NCI-H510A treated with DMSO at 0.1 percent for 48 hours (cell line): ENCODE measurements at regions not wholly inside any gene's neighbourhood (a gene's known extent, or its start where the extent isn't known, plus 50 kb on each side); places are given as distances from the start of the nearest gene placed in this dataset.

ENCODE experiments used
- DNase-seq: peaks from one replicate; lab custom pipeline; 2025; lab: John Stamatoyannopoulos, UW

DNA sequence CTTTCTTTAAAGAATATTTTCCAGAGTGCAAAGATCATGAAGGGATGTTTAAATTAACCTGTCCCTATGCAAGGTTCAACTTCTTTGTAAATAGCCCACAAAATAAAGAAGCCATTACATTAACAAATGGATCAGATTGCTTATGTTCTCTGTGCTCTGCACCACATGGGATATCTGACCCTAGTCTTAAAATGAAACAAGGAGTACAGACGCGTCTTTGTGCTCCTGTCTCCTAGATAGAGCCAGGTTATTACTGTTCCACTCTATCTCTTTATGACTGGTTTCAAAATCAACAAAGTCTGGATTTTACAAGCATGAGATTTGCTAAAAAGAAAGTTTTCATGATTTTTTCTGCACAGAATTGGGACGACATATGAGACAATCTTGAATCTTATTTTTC is 339.4 kb downstream of the KLF12 start:
- DNase-seq: no peak

DNA sequence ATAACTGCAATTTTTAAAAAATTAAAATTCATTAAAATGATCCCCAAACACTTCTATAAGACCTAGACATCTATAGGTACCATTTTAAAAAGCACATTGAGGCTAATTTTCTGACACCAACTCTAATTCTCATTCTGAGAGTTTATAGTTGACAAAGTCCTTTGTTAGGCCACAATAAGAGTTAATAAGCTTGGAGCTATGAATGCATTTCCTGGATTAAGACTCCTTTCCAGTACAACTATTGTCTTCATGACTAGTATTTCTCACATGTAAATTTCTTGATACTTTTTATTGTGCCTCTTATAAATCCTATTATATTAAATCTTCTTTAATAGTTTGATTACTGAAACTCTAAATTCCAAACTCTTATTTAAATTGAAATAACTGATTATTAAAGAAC is 340.8 kb downstream of the KLF12 start:
- DNase-seq: no peak

- no peak for DNase-seq
Observed at GRCh38 chr13:73792796-73793195, 341.4 kb downstream of the KLF12 start.

DNA sequence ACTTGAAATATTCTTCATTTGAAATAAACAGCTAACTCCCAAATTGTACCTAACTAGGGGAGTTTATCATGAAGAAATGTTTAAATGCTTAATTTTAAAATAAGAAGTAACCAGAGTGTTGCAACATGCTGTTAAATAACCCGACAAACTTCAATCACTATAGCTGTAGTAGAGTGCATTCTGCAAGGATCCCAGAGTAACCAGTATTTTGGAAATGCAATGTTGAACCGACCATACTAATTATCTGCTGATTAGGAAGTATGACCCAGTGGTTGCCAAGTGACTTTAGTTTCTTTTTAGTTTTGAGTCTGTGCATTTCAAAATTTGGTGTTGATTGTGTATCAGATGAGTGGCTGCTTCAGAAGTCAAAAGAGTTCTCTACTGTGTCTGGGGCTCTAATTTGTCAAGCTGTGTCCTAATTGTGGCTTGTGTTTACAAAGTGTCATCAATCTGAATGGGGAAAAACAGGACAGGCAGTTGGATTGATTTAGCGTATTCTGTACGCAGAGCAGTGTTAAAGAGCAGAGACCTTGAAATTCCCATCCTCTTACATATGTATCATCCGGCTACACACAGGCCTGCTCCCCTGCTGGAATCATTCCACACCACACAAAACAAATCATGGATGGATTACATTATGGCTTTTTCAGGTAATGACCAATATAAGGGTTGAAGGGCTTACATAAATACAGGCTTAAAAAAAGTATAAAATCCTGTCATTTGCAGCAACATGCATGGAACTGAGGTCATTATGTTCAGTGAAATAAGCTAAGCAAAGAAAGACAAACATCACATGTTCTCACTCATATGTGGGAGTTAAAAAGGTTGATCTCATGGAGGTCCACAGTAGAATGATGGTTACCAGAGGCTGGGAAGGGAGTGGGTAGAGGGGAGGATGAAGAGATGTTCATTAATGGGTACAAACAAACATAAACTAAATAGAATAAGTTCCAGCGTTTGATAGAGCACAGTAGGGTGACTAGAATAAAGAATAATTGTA is 351.5 kb downstream of the KLF12 start:
- DNase-seq: no peak

DNA sequence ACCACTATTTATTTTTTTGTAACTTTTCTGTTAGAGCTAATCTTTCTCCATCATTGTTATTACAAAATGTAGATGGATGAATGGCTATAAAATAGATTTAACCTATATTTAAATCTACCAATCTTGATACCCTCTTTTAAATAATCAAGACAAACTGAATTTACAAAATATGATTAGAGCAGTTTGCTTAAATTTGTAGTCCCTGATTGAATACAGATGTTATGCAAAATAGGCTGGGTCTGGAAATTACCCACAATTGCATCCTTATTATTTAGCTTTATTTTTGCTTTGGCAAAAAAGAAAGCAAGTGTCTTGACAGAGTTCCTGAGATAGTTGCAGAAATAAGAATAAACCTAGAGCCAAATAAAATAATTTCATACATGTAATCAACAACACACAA is 352.8 kb downstream of the KLF12 start:
- no peak for DNase-seq

- DNase-seq: no peak
Observed at GRCh38 chr13:73779881-73780280, 354.3 kb downstream of the KLF12 start.

- no peak for DNase-seq
Observed at GRCh38 chr13:73778242-73778864, 355.9 kb downstream of the KLF12 start.

- no peak for DNase-seq
Observed at GRCh38 chr13:73777134-73777533, 357.1 kb downstream of the KLF12 start.

- DNase-seq: no peak
Observed at GRCh38 chr13:73776151-73776785, 357.9 kb downstream of the KLF12 start.

- DNase-seq: no peak
Observed at GRCh38 chr13:73773168-73773549, 361.0 kb downstream of the KLF12 start.

GRCh38 chr13:73772449-73773167 is 361.6 kb downstream of the KLF12 start:
- DNase-seq: no peak

DNA sequence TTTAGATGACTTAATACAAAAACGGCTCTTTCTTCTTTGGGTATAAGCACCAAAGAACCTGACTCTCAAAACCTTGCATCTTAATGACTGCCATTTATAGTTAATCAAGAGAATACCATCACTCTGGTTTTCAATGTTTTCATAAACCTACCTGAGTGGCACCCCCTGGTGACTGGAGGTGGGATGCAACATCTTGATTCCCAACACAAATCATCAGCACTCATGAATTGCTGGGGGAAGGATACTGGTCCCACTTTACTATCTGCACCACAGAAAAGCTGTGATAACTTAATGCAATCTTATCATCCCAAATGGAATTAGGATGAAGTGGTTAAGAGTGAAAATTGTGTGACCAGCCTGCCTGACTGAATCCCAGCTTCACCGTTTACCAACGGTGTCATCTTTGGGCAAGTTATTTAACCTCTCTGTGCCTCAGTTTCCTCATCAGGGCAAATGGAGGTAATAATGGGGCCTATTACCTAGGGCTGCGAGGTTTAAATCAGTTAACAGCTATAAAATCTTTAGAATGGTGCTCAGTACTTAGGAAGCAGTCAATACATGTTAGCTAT is 366.4 kb downstream of the KLF12 start:
- no peak for DNase-seq

- DNase-seq: no peak
Observed at GRCh38 chr13:73767191-73767741, 366.9 kb downstream of the KLF12 start.

GRCh38 chr13:73765651-73766384 is 368.4 kb downstream of the KLF12 start:
- peak; percentile 12 for DNase-seq

DNA sequence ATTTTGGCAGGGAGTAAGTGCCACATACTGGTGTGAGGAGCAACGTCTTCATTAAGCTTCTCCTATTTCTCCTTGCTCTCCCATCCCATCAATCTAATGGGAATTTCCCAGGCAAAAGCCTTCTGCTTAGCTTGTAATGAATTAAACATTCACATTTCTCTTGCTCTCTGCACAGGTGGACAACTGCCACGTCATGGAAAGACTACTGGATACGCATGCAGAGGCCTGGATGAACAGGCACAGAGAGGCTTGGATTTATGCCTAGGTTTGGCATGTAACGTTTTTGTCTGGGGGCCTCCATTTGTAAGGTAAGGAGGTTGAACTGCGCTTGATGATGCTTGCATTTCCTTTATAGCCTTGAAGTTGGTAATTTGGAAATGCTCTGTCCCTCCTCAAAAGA is 374.8 kb downstream of the KLF12 start:
- DNase-seq: no peak

DNA sequence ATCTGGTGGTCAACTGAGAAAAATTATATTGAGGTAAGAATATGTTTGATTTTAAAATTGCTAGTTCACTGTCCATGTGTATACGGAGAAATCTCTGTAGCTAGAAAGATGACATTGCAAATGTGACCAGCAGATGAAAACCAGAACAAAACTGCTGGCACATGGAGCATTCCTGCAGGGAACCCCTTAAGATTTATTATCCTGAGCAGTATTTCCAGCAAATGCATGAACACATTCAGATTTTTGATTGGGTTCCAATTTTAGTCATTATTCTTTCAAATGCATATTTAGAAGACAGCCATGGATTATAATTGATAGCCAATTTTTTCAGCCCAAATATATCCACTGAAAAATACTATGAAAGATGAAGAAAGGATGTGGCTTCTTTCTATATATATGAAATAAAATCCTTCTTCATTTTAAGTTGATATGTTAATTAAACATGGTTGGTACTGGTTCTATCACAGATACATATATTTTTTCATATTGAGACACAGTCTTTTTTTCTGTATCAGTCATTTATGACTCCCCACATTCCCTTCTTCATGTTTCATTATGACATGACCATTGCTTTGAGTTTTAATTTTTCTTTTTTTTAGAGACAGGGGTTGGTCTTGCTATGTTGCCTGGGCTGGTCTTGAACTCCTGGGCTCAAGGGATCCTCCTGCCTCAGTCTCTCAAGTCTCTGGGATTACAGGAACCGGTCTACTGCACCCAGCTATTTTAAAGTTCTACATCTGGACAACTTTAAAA is 376.5 kb downstream of the KLF12 start:
- no peak for DNase-seq

GRCh38 chr13:73754727-73755292 is 379.4 kb downstream of the KLF12 start:
- peak; percentile 5 for DNase-seq

DNA sequence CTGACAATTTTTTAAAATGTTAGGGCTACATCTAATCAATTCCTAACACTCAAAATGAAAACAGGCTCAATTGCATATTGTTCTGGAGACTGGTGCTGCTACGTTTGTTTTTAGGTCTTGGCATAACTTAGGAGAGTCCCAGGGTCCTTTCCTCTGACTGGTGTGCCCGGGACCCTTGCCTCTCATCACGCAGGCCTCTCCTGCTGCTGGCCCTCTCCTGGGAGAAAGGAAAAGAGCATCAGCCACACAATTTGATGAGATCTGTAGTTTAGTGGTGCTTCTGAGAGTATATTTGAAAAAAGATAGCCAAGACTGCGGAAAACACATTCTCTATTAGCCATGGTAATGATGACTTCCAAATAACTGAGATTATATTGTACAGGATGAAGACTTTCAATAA is 380.0 kb downstream of the KLF12 start:
- no peak for DNase-seq

DNA sequence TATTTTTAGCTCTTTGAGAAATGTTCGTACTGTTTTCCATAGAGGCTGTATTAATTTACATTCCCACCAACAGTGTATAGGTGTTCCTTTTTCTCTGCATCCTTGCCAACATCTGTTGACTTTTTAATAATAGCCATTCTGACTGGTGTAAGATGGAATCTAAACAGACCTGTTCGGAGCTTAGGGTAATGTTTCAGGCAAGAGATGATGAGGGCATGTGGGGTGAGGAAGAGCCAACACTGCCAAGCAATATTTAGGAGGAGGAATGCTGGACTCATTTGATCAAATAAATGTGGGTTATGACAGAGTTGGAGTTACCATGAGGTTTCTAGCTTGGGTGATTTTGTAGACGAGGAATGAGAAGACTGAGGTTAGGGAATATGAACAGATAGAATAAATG is 382.9 kb downstream of the KLF12 start:
- DNase-seq: no peak

DNA sequence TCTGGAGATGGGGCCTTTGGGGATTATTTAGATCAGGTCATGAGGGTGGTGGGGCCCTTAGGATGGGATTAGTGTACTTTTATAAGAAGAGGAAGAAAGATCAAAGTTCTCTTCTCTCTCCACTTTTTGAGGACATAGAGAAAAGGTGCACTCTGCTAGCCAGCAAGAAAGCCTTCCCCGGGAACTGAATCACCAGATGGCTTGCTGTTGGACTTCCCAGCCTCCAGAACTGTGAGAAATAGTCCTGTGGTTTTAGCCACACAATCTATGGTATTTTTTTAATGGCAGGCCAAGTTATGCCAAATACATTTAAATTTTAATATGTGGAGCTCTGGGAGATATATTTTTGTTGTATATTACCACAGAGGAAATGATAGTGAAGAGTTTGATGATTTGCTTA is 385.8 kb downstream of the KLF12 start:
- DNase-seq: no peak
